AG04450 (cell line): ENCODE measurements at regions not wholly inside any gene's neighbourhood (a gene's known extent, or its start where the extent isn't known, plus 50 kb on each side); places are given as distances from the start of the nearest gene placed in this dataset.

Experiments used
- CTCF ChIA-PET: fragments of 300-600, 350-600 bp; formaldehyde crosslinking; extraction: SDS; loops from one replicate; lab custom pipeline; 2022; ENCODE audit warnings: antibody characterized with exemption, inconsistent platforms; lab: Charles Lee
- POLR2A ChIA-PET: fragments of 350-600 bp; formaldehyde crosslinking; extraction: SDS; loops from one replicate; lab custom pipeline; 2021; ENCODE audit warnings: antibody characterized with exemption, inconsistent platforms; lab: Yijun Ruan, JAX
- DNase-seq: peaks from one replicate; pipeline ENCODE4 v3.0.0-alpha.2; 2011; ENCODE audit warnings: low read depth, low spot score
- H3K27ac ChIP-seq: one replicate; pipeline ENCODE4 v1.5.1; 2012; ENCODE audit warnings: low read depth, low read length, control low read depth
- H3K27me3 ChIP-seq: one replicate; pipeline ENCODE4 v1.6.0; 2012; ENCODE audit warnings: low read length; ENCODE audit not compliant: control insufficient read depth, insufficient read depth
- H3K4me3 ChIP-seq: 2 replicates; pipeline ENCODE4 v1.5.1; 2011; ENCODE audit warnings: mild to moderate bottlenecking, low read depth, low read length, control low read depth
- H3K9me3 ChIP-seq: 2 replicates; pipeline ENCODE4 v1.5.1; 2012; ENCODE audit warnings: low read length; ENCODE audit not compliant: control insufficient read depth, insufficient read depth
- TF ChIP-seq, protein P1 (sequence below): IDR thresholded peaks from 2 replicates; pipeline ENCODE4 v1.5.1; 2011; ENCODE audit warnings: low read depth, low read length, control low read depth, inconsistent platforms

DNA sequence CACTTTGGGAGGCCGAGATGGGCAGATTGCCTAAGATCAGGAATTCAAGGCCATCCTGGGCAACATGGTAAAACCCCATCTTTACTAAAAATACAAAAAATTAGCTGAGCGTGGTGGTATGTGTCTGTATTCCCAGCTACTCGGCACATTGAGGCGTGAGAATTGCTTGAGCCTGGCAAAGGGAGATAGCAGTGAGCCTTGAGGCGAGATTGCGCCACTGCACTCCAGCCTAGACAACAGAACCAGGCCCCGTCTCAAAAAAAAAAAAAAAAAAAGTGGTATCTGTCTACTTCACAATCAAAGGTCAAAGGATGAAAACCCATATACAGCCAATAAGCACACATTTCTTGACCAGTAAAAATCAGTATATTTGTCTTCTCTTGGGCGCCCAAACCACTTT is 728.5 kb upstream of the ADAMTS16 start:
- H3K4me3 ChIP-seq, result no peak overlapping the region
- no peak for DNase-seq
- CTCF ChIA-PET, result no interaction called here
- POLR2A ChIA-PET, result no interaction called here
- TF ChIP-seq, protein P1, sequence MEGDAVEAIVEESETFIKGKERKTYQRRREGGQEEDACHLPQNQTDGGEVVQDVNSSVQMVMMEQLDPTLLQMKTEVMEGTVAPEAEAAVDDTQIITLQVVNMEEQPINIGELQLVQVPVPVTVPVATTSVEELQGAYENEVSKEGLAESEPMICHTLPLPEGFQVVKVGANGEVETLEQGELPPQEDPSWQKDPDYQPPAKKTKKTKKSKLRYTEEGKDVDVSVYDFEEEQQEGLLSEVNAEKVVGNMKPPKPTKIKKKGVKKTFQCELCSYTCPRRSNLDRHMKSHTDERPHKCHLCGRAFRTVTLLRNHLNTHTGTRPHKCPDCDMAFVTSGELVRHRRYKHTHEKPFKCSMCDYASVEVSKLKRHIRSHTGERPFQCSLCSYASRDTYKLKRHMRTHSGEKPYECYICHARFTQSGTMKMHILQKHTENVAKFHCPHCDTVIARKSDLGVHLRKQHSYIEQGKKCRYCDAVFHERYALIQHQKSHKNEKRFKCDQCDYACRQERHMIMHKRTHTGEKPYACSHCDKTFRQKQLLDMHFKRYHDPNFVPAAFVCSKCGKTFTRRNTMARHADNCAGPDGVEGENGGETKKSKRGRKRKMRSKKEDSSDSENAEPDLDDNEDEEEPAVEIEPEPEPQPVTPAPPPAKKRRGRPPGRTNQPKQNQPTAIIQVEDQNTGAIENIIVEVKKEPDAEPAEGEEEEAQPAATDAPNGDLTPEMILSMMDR, result no peak
- no peak overlapping the region for H3K27ac ChIP-seq
- no peaks in the 10 kb centered on the region for H3K27me3 ChIP-seq
- H3K9me3 ChIP-seq, result peaks cover 47% of the 10 kb centered on the region

DNA sequence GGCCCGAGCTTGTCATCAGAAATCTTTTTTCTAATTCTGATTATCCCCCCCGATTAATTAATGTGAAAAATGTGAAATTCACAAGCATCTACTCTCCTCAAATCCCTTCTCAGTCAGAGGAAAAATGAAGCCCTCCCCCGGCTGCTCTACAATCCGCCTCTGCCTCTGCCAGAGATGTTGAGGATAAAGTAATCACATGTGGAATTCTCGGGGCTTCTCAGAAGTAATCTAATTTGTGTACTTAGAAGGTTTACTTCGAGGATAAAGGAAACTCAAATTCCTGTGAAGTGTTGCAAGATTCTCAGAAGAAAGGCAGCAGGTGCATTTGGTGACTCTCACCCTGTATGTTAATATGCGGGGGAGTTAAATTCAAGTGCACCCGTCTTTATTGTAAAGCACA is 726.1 kb upstream of the ADAMTS16 start:
- CTCF ChIA-PET, result no interaction called here
- no peak overlapping the region for H3K4me3 ChIP-seq
- POLR2A ChIA-PET, result no interaction called here
- TF ChIP-seq, protein P1, result no peak
- no peak overlapping the region for H3K27ac ChIP-seq
- H3K9me3 ChIP-seq, result peaks cover 43% of the 10 kb centered on the region
- no peak for DNase-seq
- H3K27me3 ChIP-seq, result no peaks in the 10 kb centered on the region

DNA sequence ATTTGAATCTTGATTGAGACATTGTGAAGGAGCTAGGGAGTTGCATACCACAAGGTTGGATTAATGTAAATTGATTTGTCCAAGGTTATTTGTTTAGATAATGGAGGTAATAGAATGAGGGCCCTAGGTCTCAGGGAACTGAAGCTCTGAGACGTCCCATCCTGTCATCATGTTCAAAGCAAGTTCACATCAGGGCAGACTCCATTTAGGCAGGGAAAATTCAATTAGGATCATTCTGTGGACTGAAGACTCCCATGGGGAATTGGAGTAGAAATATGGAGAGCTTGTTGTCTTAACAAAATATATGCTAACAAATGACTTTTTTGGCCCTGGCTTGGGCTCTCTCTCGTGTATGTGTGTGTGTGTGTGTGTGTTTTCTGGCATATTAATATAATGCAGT is 722.0 kb upstream of the ADAMTS16 start:
- CTCF ChIA-PET, result no interaction called here
- TF ChIP-seq, protein P1, result no peak
- H3K9me3 ChIP-seq, result peaks cover 28% of the 10 kb centered on the region
- POLR2A ChIA-PET, result no interaction called here
- DNase-seq, result no peak
- H3K27ac ChIP-seq, result no peak overlapping the region
- no peak overlapping the region for H3K4me3 ChIP-seq
- H3K27me3 ChIP-seq, result no peaks in the 10 kb centered on the region

DNA sequence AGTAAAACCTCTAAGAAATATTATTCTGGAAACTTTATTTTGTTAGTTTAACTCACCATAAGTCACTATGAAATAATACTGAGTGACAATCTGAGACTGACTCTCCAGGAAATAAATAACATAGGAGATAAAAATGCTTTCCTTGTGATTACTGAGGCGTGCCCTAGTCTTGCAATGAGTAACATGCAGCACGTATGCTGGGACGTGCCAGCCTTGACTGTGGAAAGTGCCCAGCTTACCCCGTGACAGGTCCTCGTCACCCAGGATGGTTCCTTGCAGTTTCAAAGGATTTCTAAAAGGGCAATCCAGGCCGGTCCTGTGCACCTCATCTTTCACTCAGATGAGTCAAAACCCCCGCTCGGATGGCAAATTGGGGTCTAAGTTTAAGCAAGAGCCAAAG is 720.8 kb upstream of the ADAMTS16 start:
- no peaks in the 10 kb centered on the region for H3K27me3 ChIP-seq
- H3K4me3 ChIP-seq, result no peak overlapping the region
- no peak for DNase-seq
- CTCF ChIA-PET, result no interaction called here
- no peak overlapping the region for H3K27ac ChIP-seq
- POLR2A ChIA-PET, result no interaction called here
- TF ChIP-seq, protein P1, result no peak
- H3K9me3 ChIP-seq, result peaks cover 30% of the 10 kb centered on the region

DNA sequence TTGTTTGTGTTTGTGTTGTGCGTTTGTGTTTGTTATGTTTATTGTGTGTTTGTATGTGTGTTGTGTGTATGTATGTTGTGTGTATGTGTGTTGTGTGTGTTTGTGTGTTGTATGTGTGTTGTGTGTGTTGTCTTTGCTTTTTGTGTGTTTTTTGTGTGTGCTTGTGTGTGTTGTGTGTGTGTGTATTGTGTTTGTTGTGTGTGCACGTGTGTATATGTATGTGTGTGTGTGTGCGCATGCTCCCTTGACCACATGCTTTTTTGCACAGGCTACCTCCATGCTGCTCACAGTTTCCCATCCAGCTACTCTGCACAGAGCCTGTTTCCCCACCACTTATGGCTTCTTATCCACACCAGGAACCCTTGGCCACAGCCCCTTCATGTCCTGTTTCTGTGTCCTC is 720.0 kb upstream of the ADAMTS16 start:
- CTCF ChIA-PET, result no interaction called here
- Histone ChIP-seq H3K27ac (no peak overlapping the region), H3K9me3 (peaks cover 24% of the 10 kb centered on the region), H3K4me3 (no peak overlapping the region), H3K27me3 (no peaks in the 10 kb centered on the region)
- DNase-seq, result no peak
- TF ChIP-seq, protein P1, result no peak
- POLR2A ChIA-PET, result no interaction called here
